ENCODE measurements at regions not wholly inside any gene's neighbourhood (a gene's known extent, or its start where the extent isn't known, plus 50 kb on each side); places are given as distances from the start of the nearest gene placed in this dataset.
A peak's percentile ranks its signal among the peaks of the same experiment; 100 is the strongest.

- H3K36me3 ChIP-seq (replicated peaks in 1 of 2; ENCODE audit: control insufficient read depth in 1 of 2, insufficient read depth in 2 of 2, low read length in 1 of 2) = peaks cover 0 to 4% of the 10 kb centered on the region in 2 experiments
- H4K20me1 ChIP-seq (ENCODE audit: insufficient read depth) = no peaks in the 10 kb centered on the region
- H3K9me2 ChIP-seq = no peaks in the 10 kb centered on the region
- H3K4me1 ChIP-seq (ENCODE audit: control insufficient read depth in 1 of 2, insufficient read depth in 2 of 2, low read depth in 1 of 2, low read length in 1 of 2) = peaks cover 0 to 12% of the 10 kb centered on the region in 2 experiments; a peak in 1 of 4 replicates
- H2AFZ ChIP-seq (ENCODE audit: low read depth) = 0 out of 2 replicates have a peak overlapping the region, but pooled peaks have one; percentile 80
- WGBS (ENCODE audit: low lambda C conversion rate) = 81% methylated on average over 1 of the region's 1 CpG
- H3K9ac ChIP-seq = peak overlapping the region; percentile 22; the same call in 1 of the 2 replicates
- peak overlapping the region; percentile 29; the same call in 1 of the 2 replicates for H3K4me2 ChIP-seq
- TF ChIP-seq FOXJ3 (CRISPR knock-in tag; IDR thresholded peaks at IDR 0.05) = no peak
- TF ChIP-seq, protein P1, sequence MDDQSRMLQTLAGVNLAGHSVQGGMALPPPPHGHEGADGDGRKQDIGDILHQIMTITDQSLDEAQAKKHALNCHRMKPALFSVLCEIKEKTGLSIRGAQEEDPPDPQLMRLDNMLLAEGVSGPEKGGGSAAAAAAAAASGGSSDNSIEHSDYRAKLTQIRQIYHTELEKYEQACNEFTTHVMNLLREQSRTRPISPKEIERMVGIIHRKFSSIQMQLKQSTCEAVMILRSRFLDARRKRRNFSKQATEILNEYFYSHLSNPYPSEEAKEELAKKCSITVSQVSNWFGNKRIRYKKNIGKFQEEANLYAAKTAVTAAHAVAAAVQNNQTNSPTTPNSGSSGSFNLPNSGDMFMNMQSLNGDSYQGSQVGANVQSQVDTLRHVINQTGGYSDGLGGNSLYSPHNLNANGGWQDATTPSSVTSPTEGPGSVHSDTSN (IDR thresholded peaks at IDR 0.05) = peak; percentile 49
- peaks cover 10% of the 10 kb centered on the region for H3F3A ChIP-seq (replicated peaks; ENCODE audit: insufficient read depth)
- no peak overlapping the region for H3K4me3 ChIP-seq (ENCODE audit: low read depth in 2 of 2, low read length in 1 of 2)
- no peaks in the 10 kb centered on the region for H3K79me2 ChIP-seq (ENCODE audit: insufficient read depth)
- H3K9me3 ChIP-seq = peaks cover 8% of the 10 kb centered on the region
- POLR2A ChIA-PET = no interaction called here
- DNase-seq = no peak
- peak overlapping the region; percentile 67 to 90; a peak in 3 of 4 replicates for H3K27ac ChIP-seq (ENCODE audit: low read depth in 2 of 2, low read length in 1 of 2)
- CTCF ChIA-PET = interaction anchor here (1.2 kb wide), 1 partner anchor 434 kb away, joined by 3 read pairs; no protein-coding TSS in a partner anchor
- no peaks in the 10 kb centered on the region for H3K27me3 ChIP-seq (ENCODE audit: insufficient read depth)
These were observed 126.5 kb upstream of the PAPPA start for GRCh38 chr9:116027096-116027495.

- TF ChIP-seq RXRA (IDR thresholded peaks at IDR 0.05; ENCODE audit: borderline replicate concordance, low read depth) (0 out of 2 replicates have a peak, but pooled peaks have one; percentile 32), MAX (IDR thresholded peaks at IDR 0.05; ENCODE audit: low read depth) (0 out of 2 replicates have a peak, but pooled peaks have one; percentile 37), JUND (IDR thresholded peaks at IDR 0.05) (peak; percentile 83), TCF12 (IDR thresholded peaks at IDR 0.05) (peak; percentile 81), EP300 (IDR thresholded peaks at IDR 0.05; ENCODE audit: borderline replicate concordance in 1 of 2, low read depth in 1 of 2, low read length in 1 of 2) (peak in 1 of 2 experiments; percentile 82; a peak in 2 of 4 replicates), POLR2AphosphoS5 (IDR thresholded peaks at IDR 0.05; ENCODE audit: low read depth, low read length) (peak; percentile 16; the same call in 1 of the 2 replicates), NRF1 (IDR thresholded peaks at IDR 0.05; ENCODE audit: low read depth, low read length) (no peak), MEF2A (IDR thresholded peaks at IDR 0.05; ENCODE audit: borderline replicate concordance, low read depth) (0 out of 2 replicates have a peak, but pooled peaks have one; percentile 12), YY1 (IDR thresholded peaks at IDR 0.05; ENCODE audit: low read depth) (peak; percentile 40; the same call in 1 of the 2 replicates), RAD21 (IDR thresholded peaks at IDR 0.05; ENCODE audit: low read length) (no peak), FOSL2 (IDR thresholded peaks at IDR 0.05; ENCODE audit: borderline replicate concordance, low read depth) (peak; percentile 80), NFIC (IDR thresholded peaks at IDR 0.05; ENCODE audit: borderline replicate concordance) (0 out of 2 replicates have a peak, but pooled peaks have one; percentile 31), TEAD4 (IDR thresholded peaks at IDR 0.05; ENCODE audit: borderline replicate concordance, insufficient read depth) (0 out of 2 replicates have a peak, but pooled peaks have one; percentile 38), GABPA (IDR thresholded peaks at IDR 0.05; ENCODE audit: low read depth) (no peak), FOXM1 (IDR thresholded peaks at IDR 0.05; ENCODE audit: low read depth) (no peak)
- TF ChIP-seq, protein P1 (IDR thresholded peaks at IDR 0.05) = peak; percentile 59
- TF ChIP-seq, protein P2, sequence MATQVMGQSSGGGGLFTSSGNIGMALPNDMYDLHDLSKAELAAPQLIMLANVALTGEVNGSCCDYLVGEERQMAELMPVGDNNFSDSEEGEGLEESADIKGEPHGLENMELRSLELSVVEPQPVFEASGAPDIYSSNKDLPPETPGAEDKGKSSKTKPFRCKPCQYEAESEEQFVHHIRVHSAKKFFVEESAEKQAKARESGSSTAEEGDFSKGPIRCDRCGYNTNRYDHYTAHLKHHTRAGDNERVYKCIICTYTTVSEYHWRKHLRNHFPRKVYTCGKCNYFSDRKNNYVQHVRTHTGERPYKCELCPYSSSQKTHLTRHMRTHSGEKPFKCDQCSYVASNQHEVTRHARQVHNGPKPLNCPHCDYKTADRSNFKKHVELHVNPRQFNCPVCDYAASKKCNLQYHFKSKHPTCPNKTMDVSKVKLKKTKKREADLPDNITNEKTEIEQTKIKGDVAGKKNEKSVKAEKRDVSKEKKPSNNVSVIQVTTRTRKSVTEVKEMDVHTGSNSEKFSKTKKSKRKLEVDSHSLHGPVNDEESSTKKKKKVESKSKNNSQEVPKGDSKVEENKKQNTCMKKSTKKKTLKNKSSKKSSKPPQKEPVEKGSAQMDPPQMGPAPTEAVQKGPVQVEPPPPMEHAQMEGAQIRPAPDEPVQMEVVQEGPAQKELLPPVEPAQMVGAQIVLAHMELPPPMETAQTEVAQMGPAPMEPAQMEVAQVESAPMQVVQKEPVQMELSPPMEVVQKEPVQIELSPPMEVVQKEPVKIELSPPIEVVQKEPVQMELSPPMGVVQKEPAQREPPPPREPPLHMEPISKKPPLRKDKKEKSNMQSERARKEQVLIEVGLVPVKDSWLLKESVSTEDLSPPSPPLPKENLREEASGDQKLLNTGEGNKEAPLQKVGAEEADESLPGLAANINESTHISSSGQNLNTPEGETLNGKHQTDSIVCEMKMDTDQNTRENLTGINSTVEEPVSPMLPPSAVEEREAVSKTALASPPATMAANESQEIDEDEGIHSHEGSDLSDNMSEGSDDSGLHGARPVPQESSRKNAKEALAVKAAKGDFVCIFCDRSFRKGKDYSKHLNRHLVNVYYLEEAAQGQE (IDR thresholded peaks at IDR 0.05; ENCODE audit: low read depth, low read length) = no peak
- DNase-seq = no peak
- Histone ChIP-seq H3K4me2 (peak overlapping the region; percentile 29; the same call in 1 of the 2 replicates), H3K27me3 (ENCODE audit: insufficient read depth) (no peaks in the 10 kb centered on the region), H3K36me3 (replicated peaks in 1 of 2; ENCODE audit: control insufficient read depth in 1 of 2, insufficient read depth in 2 of 2, low read length in 1 of 2) (peaks cover 0 to 4% of the 10 kb centered on the region in 2 experiments), H4K20me1 (ENCODE audit: insufficient read depth) (no peaks in the 10 kb centered on the region), H3K27ac (ENCODE audit: low read depth in 2 of 2, low read length in 1 of 2) (peak overlapping the region; percentile 67 to 90; a peak in 3 of 4 replicates), H3K4me1 (ENCODE audit: control insufficient read depth in 1 of 2, insufficient read depth in 2 of 2, low read depth in 1 of 2, low read length in 1 of 2) (peaks cover 0 to 12% of the 10 kb centered on the region in 2 experiments; a peak in 1 of 4 replicates), H2AFZ (ENCODE audit: low read depth) (peak overlapping the region; percentile 80; the same call in 1 of the 2 replicates), H3K4me3 (ENCODE audit: low read depth in 2 of 2, low read length in 1 of 2) (no peak overlapping the region), H3K9me3 (peaks cover 8% of the 10 kb centered on the region), H3K9me2 (no peaks in the 10 kb centered on the region), H3K9ac (peak overlapping the region; percentile 34; the same call in 1 of the 2 replicates), H3K79me2 (ENCODE audit: insufficient read depth) (no peaks in the 10 kb centered on the region), H3F3A (replicated peaks; ENCODE audit: insufficient read depth) (peaks cover 10% of the 10 kb centered on the region)
- 6% methylated on average over 1 of the region's 1 CpG for WGBS (ENCODE audit: low lambda C conversion rate)
- ChIA-PET CTCF (interaction anchor here (1.2 kb wide), 1 partner anchor 434 kb away, joined by 3 read pairs; no protein-coding TSS in a partner anchor), POLR2A (no interaction called here)
These were observed 126.1 kb upstream of the PAPPA start for GRCh38 chr9:116027511-116027910.

Measured in SK-N-SH (cell line).